NCI-H2107 (cell line): ENCODE measurements at regions not wholly inside any gene's neighbourhood (a gene's known extent, or its start where the extent isn't known, plus 50 kb on each side); places are given as distances from the start of the nearest gene placed in this dataset.
"Not testable (repeated sequence)": the region's sequence is repeated elsewhere in the genome, so short reads cannot be mapped to it uniquely, and the experiment has no call there.

Experiments used
- DNase-seq: peaks from one replicate; lab custom pipeline; 2025; lab: John Stamatoyannopoulos, UW

GRCh38 chr3:104385421-104385820 lies 981.3 kb upstream of the ALCAM start:
- DNase-seq, result no peak

- no peak for DNase-seq
Observed at GRCh38 chr3:104388619-104389018, 978.1 kb upstream of the ALCAM start.

GRCh38 chr3:104392327-104392726 lies 974.4 kb upstream of the ALCAM start:
- no peak for DNase-seq

DNA sequence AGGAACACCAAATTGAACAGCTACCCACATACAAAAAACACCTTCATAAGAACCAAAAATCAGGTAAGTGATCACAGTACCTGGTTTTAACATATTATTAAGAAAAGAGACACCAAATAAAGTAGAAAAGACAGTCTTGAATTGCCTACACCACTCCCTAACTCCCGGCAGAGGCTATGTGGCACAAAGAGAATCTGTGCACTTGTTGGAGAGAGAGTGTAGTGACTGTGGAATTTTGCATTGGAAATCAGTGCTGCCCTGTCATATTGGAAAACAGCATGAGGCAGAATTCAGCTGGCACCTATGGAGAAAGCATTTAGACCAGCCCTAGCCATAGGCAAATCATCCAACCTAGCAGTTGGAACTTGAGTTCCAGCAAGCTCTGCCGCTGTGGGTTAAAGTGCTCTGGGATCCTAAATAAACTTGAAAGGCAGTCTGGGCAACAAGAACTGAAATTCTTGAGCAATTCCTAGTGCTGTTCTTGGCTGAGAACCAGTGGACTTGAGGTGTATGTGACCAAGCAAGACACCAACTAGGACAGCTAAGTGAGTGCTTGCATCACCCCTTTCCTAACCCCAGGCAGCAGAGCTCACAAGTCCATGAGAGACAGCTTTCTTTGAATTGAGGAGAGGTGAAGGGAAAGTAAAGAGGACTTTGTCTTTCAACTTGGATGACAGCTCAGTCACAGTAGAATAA lies 969.6 kb upstream of the ALCAM start:
- DNase-seq, result no peak

GRCh38 chr3:104397713-104398112 lies 969.0 kb upstream of the ALCAM start:
- DNase-seq, result no peak

DNA sequence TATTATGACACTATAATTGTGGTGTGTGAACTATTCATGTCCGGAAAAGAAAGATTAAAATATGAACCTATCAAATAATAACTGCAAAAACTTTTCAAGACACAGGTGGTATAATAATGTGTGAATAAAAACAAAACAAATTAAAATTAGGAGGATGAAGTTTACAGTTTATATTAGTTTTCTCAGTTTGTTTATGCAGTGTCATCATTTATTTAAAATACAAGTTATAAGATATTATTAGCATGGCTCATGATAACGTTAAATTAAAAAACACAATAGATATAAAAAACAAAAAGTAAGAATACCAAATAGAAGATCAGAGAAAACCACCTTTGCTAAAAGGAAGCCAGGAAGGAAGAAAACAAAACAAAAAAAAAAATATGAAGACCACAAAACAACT lies 963.8 kb upstream of the ALCAM start:
- no peak for DNase-seq

DNA sequence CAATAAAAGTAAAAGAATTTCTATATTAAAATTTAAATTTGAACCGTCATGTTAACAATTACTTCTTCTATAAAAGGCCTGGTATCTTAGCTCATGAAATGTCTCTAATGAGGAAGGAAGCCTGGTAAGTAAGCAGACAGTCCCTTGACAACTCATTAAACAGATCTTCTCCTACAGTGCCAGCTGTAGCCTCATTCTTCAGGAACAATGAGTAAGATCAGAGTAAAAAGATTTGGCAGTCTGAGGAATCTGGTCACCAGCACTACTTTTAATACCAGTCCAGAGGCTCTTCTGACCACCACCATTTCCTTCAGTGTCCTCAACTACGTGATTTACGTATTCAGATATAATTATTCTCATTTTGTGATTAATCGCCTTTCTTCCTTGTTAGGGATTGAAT lies 955.0 kb upstream of the ALCAM start:
- no peak for DNase-seq

- no peak for DNase-seq
Observed at GRCh38 chr3:104412608-104413580, 953.8 kb upstream of the ALCAM start.

- no peak for DNase-seq
Observed at GRCh38 chr3:104428337-104428925, 938.3 kb upstream of the ALCAM start.

- no peak for DNase-seq
Observed at GRCh38 chr3:104429727-104430126, 937.0 kb upstream of the ALCAM start.

DNA sequence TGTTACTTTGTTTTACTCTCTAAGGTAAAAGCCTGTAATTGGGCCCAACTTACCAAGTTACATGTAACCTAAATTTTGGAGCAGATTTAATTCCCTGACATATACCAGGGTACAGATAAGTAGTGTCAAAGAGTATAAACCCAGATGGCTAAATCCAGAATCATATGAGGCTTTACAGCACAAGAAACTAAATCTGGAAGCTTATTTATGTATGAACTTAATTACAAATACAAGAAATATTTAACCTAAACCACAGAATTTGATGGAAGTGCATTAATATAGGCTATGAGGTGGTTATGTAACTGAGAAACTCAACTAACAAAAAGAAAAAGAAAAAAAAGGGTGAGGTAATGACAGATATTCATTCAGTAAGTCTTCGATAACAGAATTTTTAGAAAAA lies 930.2 kb upstream of the ALCAM start:
- DNase-seq, result no peak

- DNase-seq, result no peak
Observed at GRCh38 chr3:104437131-104437750, 929.5 kb upstream of the ALCAM start.

DNA sequence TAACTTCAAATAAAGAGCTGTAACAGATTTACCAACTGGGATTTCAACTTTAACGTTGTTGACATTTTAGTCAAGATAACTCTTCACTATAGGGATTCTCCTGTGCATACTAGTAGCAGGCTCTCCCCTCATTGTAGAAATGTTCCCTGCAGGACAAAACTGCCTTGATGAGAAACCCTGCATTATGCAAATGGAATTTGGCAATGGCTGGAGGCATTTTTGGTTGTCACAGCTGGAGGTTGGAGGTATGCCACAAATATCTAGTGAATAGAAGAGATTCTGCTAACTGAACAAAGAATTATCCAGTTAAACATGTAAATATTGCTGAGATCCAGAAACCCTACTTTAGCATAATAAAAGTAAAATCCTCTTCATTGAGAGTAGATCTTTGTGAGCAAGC lies 928.8 kb upstream of the ALCAM start:
- DNase-seq, result no peak

DNA sequence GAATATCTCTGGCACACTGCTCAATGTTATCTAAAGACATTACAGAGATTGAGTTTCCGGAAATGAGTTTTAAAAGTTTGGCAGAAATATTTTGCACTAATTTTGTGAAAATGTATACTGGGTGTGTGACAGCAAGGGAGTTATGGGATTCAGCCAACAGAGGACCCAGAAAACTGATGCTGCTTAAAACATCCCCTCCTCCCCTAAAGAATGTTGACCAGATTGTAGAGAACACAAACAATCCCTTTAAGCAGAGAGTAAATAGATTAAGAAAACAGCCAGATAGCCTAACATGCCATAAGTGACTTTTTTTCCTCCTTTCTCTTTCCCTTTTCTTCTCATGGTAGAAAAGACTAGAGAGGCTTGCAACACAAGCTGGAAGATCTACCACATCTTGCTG lies 928.0 kb upstream of the ALCAM start:
- no peak for DNase-seq

DNA sequence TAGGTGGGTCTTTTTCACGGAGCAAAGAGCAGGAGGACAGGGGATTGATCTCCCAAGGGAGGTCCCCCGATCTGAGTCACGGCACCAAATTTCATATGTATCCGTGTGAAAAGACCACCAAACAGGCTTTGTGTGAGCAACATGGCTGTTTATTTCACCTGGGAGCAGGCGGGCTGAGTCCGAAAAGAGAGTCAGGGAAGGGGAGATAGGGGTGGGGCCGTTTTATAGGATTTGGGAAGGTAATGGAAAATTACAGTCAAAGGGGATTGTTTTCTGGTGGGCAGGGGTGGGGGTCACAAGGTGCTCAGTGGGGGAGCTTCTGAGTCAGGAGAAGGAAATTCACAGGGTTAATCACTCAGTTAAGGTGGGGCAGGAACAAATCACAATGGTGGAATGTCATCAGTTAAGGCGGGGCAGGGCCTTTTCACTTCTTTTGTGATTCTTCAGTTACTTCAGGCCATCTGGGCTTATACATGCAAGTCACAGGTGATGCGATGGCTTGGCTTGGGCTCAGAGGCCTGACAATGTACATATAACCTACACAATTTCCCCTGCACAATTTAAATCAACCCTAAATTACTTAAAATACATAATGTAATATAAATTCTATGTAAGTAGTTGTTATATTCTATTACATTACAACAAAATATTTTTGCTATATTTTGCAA lies 921.3 kb upstream of the ALCAM start:
- not testable (repeated sequence) for DNase-seq

DNA sequence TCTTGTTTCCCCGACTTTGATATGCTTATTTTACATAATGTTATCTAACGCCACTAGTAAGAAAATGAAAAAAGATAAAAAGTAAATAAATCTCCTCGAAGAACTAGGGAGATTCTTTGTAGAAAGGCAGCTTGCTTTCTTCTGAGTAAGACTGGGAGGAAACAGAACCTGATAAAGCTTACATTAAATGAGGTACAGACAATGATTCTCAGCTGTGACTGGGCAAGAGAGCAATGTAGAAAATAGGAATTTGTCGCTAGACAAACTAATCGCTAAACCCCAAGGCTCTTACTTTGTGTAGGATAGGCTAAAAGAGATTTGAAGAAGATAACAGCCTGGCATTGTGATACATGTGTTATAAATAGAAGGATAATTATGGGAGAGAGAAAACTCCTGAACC lies 919.0 kb upstream of the ALCAM start:
- DNase-seq, result no peak

- DNase-seq, result no peak
Observed at GRCh38 chr3:104452697-104453096, 914.0 kb upstream of the ALCAM start.

- no peak for DNase-seq
Observed at GRCh38 chr3:104458657-104459056, 908.1 kb upstream of the ALCAM start.

DNA sequence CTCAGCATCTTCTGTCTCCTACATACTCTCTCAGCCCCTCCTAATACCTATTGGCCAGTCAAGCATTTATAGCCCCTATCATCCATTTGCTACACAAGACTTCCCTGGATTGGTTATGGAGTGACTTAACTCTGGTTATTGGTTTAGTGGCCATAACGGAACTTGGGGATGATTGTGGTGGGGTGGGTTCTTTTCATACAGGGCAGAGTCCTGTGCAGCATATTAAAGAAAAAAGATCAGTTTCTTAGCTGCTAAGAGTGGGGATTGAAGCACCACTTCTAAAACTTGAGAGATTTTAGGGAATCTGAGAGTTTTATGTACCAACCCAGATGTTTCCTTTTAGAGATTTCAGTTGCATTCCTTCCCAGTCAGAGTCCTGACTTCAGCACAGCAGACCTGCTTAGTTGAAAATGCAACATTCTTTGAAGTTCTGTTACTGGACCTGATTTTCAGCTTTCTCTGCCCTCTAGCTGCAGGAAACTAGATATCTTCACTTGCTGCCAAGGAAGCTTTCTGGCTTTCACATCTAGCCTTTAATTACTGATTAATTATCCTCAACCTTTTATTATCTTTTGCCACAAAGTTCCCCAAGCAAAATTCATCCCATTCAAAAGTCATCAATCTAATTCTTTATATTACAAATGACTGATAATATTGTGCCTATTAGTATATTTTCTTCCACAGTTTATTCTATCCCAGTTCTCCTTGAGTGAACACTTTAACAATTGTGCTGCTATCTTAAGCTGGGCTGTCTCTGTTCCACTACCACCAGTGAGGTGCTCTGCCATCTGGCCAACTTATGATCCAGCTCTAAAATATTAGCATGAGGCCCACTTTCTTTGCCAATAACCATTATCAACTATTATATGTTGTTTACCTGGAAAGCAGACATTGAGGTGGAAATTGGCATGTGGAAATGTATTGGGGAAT lies 906.0 kb upstream of the ALCAM start:
- no peak for DNase-seq

- DNase-seq, result no peak
Observed at GRCh38 chr3:104461431-104461830, 905.3 kb upstream of the ALCAM start.

DNA sequence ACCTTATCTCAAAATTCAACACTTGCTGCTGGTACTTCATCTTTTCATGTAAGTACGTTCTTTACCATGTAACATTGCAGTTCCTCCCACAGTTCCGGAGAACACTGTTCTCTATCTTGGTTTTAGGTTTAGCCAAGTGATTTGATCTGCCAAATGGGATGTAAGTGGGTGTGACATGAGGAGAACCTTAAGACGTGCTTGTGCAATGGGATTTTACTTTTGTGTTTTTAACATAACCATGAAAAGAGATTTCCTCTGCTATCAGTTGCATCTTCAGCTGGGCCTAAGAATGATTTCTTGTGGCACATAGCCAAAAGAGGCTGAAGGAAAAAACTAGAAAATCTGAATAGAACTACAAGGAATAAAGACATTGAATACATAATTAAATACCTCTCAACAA lies 894.5 kb upstream of the ALCAM start:
- DNase-seq, result no peak
